ENCODE measurements at regions not wholly inside any gene's neighbourhood (a gene's known extent, or its start where the extent isn't known, plus 50 kb on each side); places are given as distances from the start of the nearest gene placed in this dataset.

- no peak overlapping the region for H3K27ac ChIP-seq
- TF ChIP-seq, protein P1, sequence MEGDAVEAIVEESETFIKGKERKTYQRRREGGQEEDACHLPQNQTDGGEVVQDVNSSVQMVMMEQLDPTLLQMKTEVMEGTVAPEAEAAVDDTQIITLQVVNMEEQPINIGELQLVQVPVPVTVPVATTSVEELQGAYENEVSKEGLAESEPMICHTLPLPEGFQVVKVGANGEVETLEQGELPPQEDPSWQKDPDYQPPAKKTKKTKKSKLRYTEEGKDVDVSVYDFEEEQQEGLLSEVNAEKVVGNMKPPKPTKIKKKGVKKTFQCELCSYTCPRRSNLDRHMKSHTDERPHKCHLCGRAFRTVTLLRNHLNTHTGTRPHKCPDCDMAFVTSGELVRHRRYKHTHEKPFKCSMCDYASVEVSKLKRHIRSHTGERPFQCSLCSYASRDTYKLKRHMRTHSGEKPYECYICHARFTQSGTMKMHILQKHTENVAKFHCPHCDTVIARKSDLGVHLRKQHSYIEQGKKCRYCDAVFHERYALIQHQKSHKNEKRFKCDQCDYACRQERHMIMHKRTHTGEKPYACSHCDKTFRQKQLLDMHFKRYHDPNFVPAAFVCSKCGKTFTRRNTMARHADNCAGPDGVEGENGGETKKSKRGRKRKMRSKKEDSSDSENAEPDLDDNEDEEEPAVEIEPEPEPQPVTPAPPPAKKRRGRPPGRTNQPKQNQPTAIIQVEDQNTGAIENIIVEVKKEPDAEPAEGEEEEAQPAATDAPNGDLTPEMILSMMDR (IDR thresholded peaks at IDR 0.05 in 8 of 11, conservative IDR thresholded peaks at IDR 0.05 in 3 of 11): no peak
- TF ChIP-seq POLR2AphosphoS5 (IDR thresholded peaks at IDR 0.05) (no peak), POLR2A (IDR thresholded peaks at IDR 0.05) (no peak)
- peaks cover 0 to 15% (median 0%) of the 10 kb centered on the region in 7 donors for H3K27me3 ChIP-seq (replicated peaks in 1 of 7)
- DNase-seq: peak; percentile 53
- no peak overlapping the region for H3K4me3 ChIP-seq
- no peaks in the 10 kb centered on the region for H3K9me3 ChIP-seq
- H3K36me3 ChIP-seq: no peaks in the 10 kb centered on the region
- 74 to 84% (median 83%) methylated on average over 4 to 10 of the region's 10 CpGs for WGBS, 5 donors
- intact Hi-C loops (cut with DNase I; ENCODE audit: low total_unique reads): no loop called here
- no peaks in the 10 kb centered on the region for H3K4me1 ChIP-seq
Measured at GRCh38 chr15:77860071-77860691, 217.3 kb downstream of the TBC1D2B start.

DNA sequence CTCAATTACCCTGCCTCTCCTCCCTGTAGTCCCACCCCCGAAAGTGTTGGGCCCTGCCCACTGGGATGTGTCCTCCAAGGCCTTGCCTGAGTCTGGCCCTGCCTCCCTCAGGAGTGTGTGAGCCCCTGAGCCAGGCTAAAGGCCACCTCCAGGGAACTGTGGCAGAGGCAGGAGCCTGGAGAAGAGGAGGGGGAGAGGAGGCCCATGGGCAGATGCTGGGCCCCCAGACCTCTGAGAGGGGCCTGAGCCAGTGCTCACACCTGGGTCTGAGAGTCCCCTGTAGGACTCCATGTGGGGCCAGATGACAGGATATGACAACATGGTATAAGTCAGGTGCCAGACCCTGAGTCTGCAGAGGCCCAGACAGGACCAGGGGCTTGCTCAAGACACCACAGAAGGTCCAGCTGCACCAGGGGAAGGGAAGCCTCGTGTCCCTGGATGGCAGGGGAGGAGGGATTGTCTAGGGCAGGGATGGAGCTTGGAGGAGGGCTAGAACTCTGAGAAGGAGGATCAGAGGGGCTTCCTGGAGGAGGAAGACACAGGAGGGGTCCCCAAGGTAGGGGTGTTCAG lies 217.9 kb downstream of the TBC1D2B start:
- peak; percentile 60 for DNase-seq
- H3K4me1 ChIP-seq: no peaks in the 10 kb centered on the region
- H3K27ac ChIP-seq: no peak overlapping the region
- no peak overlapping the region for H3K4me3 ChIP-seq
- intact Hi-C loops (cut with DNase I; ENCODE audit: low total_unique reads): no loop called here
- peaks cover 0 to 15% (median 0%) of the 10 kb centered on the region in 7 donors for H3K27me3 ChIP-seq (replicated peaks in 1 of 7)
- TF ChIP-seq POLR2AphosphoS5 (IDR thresholded peaks at IDR 0.05): no peak
- TF ChIP-seq, protein P1 (IDR thresholded peaks at IDR 0.05 in 8 of 11, conservative IDR thresholded peaks at IDR 0.05 in 3 of 11): no peak
- no peak for TF ChIP-seq POLR2A (IDR thresholded peaks at IDR 0.05)
- H3K9me3 ChIP-seq: no peaks in the 10 kb centered on the region
- H3K36me3 ChIP-seq: no peaks in the 10 kb centered on the region
- WGBS, 5 donors: 68 to 77% (median 75%) methylated on average over 2 of the region's 2 CpGs

GRCh38 chr15:77858792-77859490 lies 218.6 kb downstream of the TBC1D2B start:
- Histone ChIP-seq H3K4me1 (no peaks in the 10 kb centered on the region), H3K27ac (no peak overlapping the region), H3K9me3 (no peaks in the 10 kb centered on the region), H3K4me3 (no peak overlapping the region), H3K27me3 (replicated peaks in 1 of 7) (peaks cover 0 to 8% (median 0%) of the 10 kb centered on the region in 7 donors), H3K36me3 (no peaks in the 10 kb centered on the region)
- TF ChIP-seq POLR2A (IDR thresholded peaks at IDR 0.05) (no peak), POLR2AphosphoS5 (IDR thresholded peaks at IDR 0.05) (no peak)
- TF ChIP-seq, protein P1 (IDR thresholded peaks at IDR 0.05 in 8 of 11, conservative IDR thresholded peaks at IDR 0.05 in 3 of 11): no peak
- peak; percentile 46 for DNase-seq
- intact Hi-C loops (cut with DNase I; ENCODE audit: low total_unique reads): no loop called here
- 57 to 65% (median 58%) methylated on average over 11 of the region's 11 CpGs for WGBS, 5 donors

GRCh38 chr15:77857419-77857818 lies 220.1 kb downstream of the TBC1D2B start:
- DNase-seq: peak; percentile 19
- Histone ChIP-seq H3K4me1 (no peaks in the 10 kb centered on the region), H3K4me3 (no peak overlapping the region), H3K9me3 (no peaks in the 10 kb centered on the region), H3K27ac (no peak overlapping the region), H3K27me3 (replicated peaks in 1 of 7) (peaks cover 0 to 9% (median 0%) of the 10 kb centered on the region in 7 donors), H3K36me3 (no peaks in the 10 kb centered on the region)
- intact Hi-C loops (cut with DNase I; ENCODE audit: low total_unique reads): no loop called here
- 72 to 83% (median 80%) methylated on average over 7 of the region's 7 CpGs for WGBS, 5 donors
- TF ChIP-seq, protein P1 (IDR thresholded peaks at IDR 0.05 in 8 of 11, conservative IDR thresholded peaks at IDR 0.05 in 3 of 11): no peak
- no peak for TF ChIP-seq POLR2AphosphoS5 (IDR thresholded peaks at IDR 0.05)
- TF ChIP-seq POLR2A (IDR thresholded peaks at IDR 0.05): no peak
